Activated CD4-positive, CD25-positive, alpha-beta regulatory T cell treated with anti-CD3 and anti-CD28 coated beads, Interleukin-2, amount 50 U/mL, for 16 hours (primary cell): ENCODE measurements at regions not wholly inside any gene's neighbourhood (a gene's known extent, or its start where the extent isn't known, plus 50 kb on each side); places are given as distances from the start of the nearest gene placed in this dataset.
"Not testable (repeated sequence)": the region's sequence is repeated elsewhere in the genome, so short reads cannot be mapped to it uniquely, and the experiment has no call there.

Experiments
- DNase-seq: peaks from one replicate; pipeline ENCODE4 v3.0.0-alpha.2; 2020; ENCODE audit warnings: low read depth, low spot score

DNA sequence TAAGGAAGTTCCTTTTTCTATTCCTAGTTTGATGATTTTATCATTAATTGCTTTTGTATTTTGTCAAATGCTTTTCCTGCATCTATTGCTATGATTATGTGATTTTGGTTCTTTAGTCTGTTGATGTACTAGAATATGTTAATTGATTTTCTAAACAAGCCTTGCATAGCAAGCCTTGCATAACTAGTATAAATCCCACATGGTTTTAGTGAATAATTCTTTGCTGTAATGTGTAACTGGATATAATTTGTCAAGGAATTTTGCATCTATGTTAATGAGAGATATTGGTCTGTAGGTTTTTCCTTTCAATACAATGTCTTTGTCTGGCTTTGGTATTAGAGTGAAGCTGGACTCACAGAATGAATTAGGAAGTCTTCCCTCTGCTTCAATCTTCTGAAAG is 460.2 kb downstream of the LTN1 start:
- DNase-seq: no peak

DNA sequence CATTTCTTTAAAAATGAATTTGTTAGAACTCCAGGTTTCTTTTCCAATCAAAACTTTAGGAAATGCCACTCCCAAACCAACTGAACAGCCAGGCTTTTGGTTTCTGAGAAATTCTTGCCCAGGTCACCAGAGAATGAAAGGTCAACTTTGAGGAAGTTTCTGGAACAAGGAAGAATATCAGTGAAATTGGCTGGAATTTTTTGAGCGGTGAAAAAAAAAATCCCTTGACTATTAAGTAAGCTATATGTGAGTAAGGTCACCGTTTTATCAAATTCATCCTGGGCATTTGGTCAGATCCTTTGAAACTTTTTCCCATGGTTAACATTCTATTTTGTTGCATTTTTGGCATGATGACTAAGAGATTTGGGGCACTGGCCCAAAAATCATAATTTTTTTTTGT is 469.3 kb downstream of the LTN1 start:
- DNase-seq: no peak

DNA sequence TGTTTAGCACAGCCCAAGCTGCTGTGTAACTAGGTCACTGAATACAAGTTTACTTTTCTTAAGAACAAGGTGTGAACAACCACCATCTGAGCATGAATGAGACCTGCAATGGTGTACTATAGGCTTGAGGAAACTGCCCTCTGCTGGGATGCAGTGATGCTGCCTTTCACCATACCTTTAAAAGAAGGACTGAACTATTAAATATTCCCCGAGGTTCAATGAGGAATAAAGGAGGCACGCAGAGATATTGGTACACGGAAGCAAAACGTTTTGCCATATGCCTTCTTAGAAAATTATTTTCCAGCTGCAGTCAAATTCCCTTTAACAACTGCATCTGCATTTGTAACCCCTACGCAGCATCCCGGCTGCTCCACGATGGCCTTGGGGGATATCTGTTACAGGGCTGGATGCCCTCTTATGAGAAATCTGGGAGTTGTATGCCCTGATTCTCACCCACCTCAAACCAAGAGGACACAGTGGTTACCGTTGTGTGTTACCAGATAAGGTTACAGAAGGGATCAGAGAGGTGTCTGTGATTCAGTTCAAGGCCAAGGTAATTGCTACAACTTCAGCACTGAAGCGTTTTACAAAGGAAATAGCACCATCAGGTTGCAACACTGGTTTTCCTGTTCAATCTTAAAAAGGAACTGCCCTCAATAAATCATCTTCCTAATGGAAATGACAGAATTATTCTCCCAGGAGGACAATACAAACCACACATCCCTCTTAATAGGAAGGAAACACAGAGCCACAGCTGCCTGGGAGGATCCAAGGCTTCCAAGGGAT is 470.5 kb downstream of the LTN1 start:
- DNase-seq: no peak

DNA sequence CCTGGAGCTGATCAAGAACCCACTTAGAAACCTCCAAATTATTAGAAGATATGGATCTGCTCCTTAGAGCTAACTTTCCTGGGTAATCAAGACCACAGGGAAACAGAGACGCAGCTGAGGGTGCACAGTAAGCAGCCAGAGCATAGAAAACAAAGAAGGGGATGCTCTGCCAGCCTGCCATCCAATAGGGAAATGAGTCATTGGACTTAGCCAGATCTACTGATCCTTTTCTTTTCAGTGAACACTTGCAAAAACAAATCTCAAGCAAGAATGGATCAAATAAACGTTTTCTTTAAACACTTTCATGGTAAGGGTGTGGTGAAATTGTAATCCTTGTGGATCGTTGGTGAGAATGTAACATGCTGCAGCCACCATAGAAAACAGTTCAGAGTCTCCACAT is 474.0 kb downstream of the LTN1 start:
- no peak for DNase-seq

DNA sequence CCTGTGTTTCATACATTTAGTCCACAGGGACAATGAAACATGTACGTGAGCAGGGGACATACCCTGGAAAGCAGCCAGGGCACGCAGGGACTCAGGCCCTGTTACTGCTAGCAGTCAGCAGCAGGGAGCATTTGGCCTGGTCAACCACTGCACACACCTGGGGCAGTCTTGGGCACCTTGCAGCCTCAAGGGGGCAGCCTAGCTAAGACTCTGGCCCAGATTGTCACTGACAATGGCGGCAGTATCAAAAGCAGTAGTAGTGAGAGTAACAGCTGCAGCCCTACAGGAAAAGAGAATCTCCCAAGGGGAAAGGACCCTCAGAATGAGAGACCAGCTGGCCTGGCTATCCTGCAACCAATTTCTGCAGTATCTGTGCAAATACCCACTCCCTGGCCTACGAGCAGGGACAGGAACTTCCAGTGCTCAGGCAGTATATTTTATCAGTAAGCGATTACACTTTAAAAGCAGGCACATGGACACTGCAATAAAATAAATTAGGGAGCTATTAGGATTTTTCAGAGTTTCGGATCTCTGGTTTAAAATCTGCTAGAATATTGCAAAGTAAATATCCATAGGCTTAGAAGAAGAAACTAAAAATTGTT is 475.6 kb downstream of the LTN1 start:
- DNase-seq: peak; percentile 27

DNA sequence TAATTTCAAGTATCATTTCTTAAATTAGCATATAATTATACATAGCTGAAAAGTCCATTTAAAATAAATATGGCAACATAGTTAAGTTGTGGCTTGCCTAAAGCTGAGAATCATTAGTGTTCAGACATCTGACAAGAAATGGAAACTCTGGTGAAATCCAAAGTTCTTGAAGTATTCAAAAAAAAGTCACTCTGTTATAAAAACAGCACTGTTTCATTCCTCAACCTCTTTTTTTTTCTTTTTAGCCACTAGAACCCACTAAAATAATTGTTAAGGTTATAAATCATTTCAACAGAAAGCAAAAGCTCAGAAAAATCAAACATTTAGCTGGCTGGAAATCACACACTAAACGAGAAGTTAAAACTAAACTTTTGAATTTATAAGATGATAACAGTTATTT is 476.7 kb downstream of the LTN1 start:
- no peak for DNase-seq

DNA sequence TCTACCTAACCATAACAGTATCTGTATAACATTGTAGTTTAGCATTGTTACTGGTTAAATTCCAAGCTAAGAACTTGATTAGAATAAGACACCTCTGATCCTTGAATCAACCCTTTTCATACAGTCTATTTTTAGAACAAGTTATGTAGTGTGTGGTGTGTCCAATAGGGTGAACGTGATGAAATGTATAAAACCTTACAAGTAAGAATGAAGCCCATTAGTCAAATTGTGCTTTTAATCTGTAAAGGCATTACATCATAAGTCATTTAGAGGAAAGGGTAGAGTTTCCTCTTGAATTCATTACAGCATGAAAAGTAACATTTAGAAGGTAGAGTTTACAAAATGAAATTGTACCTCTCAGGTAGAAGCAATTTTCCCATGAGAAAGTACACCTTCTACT is 479.2 kb downstream of the LTN1 start:
- DNase-seq: no peak

DNA sequence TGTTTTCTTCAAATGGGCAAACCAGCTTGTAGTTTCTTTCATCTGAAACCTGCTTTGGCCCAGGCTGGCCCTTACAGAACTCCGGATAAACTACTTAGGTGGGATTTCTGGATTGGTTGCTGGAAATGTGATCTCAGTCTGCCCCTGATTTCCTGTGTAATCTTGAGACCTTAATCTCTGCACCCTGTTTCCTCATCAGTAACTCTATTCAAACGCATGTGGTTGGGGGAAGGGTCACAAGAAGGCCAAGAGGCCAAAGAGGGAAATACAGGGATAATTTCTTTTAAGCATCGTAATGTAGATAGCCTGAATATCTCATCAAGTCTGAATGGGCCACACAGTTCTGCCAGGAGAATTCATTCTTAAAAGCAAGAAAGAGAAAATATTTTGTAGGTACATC is 483.6 kb downstream of the LTN1 start:
- no peak for DNase-seq

DNA sequence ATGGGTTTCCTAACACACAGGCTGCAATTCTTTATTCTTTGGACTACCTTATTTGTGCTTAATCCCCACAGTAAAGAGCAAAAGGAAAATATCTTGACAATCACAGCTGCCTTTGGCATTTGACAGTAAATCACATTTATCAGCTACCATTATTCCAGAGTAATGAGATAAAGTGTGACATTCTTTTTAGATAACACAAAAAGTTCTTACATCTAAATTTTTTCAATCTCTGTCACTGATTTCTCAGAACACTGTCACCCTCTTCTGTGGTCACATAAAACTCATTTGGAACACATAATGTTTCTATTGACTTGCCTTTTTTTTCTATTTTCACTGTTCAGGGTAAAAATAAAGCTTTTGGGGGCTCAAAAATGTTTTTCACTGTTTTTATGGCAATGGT is 484.6 kb downstream of the LTN1 start:
- no peak for DNase-seq

DNA sequence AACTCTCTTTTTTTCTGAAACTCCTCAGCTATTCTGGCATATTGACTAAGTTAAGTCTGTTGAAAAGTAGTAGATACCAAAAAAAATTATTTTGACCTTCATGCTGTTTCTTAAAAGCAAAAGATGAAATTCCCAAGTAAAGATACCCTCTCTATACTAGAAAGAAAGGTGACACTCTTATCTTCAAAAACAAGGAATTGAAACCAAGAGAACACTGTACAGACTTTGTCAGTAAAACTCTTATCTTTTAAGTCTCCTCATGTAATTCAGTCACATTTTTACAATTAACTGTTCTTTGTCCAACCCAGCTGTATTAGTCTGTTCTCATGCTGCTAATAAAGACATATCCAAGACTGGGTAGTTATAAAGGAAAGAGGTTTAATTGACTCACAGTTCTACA is 496.2 kb downstream of the LTN1 start:
- DNase-seq: no peak

DNA sequence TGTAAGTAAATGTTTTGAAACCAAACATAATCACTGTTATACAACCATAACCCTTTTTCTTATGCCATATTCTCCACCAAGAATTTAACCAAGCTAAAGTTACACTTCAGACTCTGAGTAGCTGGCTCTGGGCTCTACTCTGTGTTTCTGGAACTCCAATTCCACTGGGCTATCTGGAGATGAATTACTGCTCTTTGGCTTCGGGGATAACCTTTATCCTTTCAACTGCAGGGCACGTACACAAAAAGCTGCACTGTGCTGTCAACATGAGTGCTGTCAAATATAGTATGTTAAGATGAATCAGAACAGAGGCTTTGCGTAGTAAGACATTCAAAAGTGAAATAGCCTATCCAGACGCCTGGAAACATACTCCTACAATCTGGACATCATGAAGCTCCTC is 500.6 kb downstream of the LTN1 start:
- DNase-seq: no peak

DNA sequence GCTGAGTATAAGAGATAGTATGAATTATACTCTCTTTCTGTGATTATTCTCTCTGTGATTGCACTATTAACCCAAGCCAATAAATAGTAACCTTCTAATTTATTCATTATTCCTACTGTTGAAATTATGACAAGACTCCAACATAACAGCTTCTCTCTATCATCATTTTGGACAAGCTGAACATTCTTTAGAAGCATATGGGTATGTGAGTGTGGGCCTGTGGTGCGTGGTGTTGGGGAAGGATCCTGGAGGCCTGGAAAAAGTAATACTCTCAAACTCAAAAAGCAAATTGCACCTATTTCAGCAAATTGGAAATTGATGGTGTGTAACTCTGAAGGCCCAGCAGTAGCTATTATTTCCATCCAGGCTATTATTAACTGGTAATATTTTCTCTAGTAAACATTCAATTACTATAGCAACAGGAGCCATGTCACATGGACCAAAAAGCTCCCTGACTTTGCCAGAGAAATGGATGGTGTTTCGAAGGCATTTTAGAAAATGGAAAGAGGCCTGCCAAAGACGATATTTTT is 502.8 kb downstream of the LTN1 start:
- no peak for DNase-seq

DNA sequence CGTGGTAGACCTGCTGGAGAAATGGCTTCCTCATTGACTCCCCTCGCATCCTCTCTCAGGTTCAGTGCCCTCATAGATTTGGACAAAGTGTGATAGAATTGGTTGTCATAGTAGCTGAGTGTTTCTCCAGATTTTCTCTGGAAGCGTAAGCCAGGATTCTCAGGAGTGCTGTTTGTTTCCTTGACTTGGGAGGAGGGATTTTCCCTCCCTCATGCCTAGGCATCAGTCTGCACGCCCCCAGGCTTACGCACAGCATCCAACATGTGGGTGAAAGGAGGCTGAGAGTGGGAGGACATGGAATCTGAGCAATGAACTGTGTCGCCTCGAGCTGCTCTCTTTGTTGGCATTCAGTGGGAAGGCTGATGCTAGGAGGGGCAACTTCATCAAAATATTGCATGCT is 503.5 kb downstream of the LTN1 start:
- no peak for DNase-seq

DNA sequence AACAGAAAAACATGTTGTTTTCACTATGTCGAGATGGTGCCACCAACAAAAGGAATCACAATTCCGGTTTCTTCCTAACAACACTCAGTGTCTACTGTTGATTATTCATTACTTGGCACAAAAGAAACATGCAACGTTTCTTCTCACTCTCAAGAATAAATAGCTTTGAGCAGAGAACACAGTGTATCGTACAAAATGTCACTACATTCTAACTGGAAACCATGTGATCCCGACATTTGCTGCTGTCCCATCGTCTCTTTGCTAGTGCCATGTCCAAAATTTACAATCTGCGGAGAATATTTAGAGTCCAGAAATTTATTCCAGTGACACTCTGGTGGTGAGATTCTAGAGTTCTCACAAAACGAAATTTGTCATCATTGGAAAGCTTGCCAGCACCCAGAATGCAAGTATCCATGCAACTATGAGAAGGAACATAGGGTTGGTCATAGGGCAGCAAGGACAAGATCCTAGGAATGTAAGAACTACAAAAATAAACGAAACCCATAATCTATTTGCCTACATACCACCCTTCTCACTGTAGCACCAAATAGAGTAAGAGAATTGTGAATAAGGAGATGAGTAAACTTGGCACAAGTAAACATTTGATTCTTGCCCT is 505.1 kb downstream of the LTN1 start:
- no peak for DNase-seq

DNA sequence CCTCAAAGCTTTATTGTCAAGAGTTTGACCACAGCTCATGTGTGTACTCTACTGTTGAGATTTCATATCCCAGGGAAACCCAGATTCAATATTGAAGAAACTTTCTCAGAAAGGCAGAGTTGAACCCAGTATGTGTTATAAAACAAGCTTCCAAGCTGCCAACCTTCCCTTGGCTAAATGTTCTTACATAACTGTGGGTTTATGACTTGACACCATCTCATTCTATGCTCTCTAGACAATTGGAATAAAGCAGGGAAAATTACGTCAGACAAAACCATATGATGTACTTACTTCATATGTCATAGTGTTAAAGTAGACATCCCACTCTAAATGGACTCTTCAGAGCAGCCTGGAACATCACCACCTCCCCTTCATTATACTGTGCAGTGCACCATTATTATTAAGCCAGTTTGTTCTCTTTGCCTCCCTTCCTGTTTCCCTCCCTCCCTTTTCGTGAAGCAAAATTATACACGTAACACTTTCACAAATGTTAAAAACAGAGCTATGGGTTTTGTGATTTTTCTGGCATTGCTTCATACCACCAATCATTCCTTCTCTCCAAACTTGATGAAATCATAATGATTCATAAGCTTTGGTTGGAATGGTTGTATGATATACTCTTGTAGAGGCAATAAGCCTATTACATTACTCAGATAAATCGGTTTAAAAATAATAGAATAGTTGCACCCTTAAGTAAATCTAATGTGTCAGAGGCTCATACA is 507.2 kb downstream of the LTN1 start:
- DNase-seq: no peak

DNA sequence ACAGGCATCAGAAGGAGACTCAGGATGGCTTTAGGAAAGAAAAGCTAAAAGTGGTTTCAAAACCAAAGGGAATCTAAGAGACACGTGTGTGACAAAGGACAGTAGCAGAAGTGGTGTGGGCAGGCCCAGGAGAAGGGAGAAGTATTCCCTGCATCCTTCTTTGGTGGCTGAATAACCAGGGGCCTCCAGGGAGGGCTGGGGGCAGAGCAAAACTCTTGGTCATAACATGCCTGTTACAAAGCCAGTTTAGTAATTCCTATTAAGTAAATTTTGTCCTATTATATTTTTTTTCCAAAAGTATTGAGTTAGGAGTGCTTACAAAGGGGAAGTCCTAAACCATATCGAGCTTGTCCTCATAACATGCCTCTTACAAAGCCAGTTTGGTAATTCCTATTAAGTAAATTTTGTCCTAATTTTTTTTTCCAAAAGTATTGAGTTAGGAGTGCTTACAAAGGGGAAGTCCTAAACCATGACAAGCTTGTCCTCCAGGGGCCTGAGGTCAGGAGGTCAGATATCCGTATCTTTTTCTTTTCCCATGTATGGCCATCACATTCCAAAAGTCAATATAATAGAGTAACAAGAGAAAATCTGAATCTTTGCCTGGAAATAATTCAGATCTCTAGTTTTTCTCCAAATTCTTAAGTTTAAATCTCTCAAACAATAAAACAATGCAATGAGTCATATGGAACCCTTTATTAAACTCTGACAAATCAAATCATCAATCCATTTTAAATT is 509.2 kb downstream of the LTN1 start:
- DNase-seq: no peak

DNA sequence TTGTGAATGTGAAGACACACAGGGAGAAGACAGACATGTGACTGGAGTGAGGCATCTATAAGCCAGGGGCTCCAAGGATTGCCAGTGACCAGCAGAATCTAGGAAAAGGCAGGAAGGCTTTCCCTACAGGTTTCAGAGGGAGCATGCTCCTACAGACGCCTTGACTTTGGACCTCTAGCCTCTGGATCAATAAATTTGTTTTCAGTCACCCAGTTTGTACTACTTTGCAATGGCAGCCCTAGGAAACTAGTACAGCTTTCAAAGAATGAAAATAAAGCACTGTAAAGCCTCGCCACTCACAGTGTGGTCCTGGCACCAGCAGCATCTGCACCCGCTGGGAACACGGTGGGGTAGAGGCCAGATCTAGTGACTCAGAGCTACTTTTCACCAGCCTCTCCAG is 510.0 kb downstream of the LTN1 start:
- DNase-seq: no peak

DNA sequence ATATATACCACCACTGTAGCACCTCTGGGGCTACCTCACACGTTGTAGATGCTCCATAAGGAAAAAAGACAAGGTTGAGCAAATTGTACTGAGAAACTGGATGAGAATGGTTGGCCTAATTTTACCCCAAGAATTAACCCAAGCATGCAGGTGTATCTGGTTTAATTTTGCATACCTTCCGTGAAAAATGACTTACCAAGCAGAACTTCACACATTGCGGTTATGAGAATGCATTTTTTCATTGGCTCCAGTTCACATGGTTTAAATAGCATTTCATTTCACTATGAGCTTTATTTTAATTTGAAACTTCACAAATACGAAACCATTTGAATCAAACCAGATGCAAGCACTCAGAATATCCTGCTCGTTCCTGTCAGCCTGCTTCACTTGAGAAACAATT is 512.2 kb downstream of the LTN1 start:
- no peak for DNase-seq

DNA sequence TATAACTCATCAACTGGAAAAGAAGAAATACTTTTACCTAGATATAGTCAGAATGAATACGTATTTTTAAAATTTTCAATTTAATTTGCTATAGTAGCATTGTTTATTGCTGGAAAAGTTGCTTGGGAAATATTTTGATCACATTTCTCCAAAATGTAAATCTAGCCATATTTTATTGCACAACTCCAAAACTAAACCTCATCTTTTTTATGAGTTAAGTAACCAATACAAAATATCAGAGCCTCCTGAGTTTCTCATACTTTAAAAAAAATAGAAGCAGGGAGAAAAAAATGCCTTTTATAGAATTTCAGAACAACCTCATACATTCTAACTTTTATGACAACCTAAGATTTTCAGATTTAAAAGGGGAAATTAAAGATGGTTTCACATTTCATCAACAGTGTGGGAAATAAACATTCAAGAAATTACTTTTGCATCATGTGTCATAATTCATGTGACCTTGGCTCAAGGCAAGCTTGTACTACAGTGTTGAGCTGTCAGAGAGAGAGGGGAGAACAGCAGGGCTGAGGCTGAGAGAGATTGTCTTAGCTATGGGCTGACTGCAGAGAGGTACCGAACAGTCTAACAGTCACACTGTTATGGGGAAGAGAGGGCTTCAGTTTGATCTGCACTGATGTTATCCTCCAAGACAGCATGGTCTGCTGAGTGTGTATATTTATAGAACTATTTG is 519.0 kb downstream of the LTN1 start:
- no peak for DNase-seq

DNA sequence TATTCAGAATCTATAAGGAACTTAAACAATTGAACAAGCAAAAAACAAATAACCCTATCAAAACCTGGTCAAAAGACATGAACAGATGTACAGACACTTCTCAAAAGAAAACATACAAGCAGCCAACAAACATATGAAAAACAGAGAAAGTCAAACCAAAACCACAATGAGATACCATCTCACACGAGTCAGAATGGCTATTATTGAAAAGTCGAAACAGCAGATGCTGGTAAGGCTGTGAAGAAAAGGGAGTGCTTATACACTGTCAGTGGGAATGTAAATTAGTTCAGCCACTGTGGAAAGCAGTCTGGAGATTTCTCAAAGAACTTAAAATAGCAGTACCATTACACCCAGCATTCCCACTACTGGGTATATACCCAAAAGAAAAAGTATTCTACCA is 520.1 kb downstream of the LTN1 start:
- DNase-seq: not testable (repeated sequence)

DNA sequence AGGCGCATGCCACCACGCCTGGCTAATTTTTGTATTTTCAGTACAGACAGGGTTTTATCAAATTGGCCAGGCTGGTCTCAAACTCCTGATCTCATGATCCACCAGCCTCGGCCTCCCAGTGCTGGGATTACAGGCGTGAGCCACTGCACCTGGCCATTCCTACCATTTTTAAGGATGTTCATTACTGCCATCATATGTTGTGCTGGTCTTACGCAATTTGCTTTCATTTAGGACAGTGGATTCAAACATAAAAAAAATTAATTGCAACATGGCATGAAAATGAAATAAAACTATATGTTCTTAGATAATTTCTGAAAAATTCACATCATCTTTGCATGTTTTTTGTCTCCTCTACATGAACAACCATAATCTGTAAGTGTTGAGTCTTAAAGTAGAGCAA is 527.7 kb downstream of the LTN1 start:
- DNase-seq: no peak
